ENCODE measurements at regions not wholly inside any gene's neighbourhood (a gene's known extent, or its start where the extent isn't known, plus 50 kb on each side); places are given as distances from the start of the nearest gene placed in this dataset.
A peak's percentile ranks its signal among the peaks of the same experiment; 100 is the strongest.

DNA sequence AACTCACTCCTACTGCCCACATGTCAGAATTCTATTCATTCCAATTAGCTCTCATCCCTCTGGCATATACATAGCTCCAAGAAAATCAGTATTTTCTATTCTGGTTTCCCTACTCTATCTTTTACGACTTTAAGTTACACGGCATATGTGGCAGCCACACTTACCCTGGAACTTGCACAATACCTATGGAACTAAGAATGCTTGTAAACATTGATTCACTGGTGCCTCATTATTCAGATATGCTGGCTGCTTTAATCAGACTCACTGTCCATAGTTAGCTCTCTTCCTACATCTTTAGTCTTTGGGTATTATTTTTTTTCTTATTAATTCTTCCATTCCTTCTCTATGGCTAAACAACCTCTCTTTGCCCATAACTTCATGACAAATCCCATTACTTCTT, 1519.9 kb upstream of the ACVR2A start:
- Histone ChIP-seq H3K36me3 (ENCODE audit: control insufficient read depth, insufficient read depth, low read length) (no peaks in the 10 kb centered on the region), H3K9ac (no peak overlapping the region), H3K79me2 (no peaks in the 10 kb centered on the region), H3K9me3 (ENCODE audit: control insufficient read depth, low read length) (no peaks in the 10 kb centered on the region), H3K4me2 (ENCODE audit: low read length) (no peak overlapping the region), H2AFZ (no peak overlapping the region), H3K27ac (no peak overlapping the region), H3K4me1 (no peaks in the 10 kb centered on the region), H3K27me3 (ENCODE audit: control insufficient read depth, insufficient read depth, low read length) (no peaks in the 10 kb centered on the region), H3K4me3 (ENCODE audit: low read depth, low read length) (no peak overlapping the region)
- TF ChIP-seq, protein P1, sequence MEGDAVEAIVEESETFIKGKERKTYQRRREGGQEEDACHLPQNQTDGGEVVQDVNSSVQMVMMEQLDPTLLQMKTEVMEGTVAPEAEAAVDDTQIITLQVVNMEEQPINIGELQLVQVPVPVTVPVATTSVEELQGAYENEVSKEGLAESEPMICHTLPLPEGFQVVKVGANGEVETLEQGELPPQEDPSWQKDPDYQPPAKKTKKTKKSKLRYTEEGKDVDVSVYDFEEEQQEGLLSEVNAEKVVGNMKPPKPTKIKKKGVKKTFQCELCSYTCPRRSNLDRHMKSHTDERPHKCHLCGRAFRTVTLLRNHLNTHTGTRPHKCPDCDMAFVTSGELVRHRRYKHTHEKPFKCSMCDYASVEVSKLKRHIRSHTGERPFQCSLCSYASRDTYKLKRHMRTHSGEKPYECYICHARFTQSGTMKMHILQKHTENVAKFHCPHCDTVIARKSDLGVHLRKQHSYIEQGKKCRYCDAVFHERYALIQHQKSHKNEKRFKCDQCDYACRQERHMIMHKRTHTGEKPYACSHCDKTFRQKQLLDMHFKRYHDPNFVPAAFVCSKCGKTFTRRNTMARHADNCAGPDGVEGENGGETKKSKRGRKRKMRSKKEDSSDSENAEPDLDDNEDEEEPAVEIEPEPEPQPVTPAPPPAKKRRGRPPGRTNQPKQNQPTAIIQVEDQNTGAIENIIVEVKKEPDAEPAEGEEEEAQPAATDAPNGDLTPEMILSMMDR (IDR thresholded peaks at IDR 0.05) = no peak

DNA sequence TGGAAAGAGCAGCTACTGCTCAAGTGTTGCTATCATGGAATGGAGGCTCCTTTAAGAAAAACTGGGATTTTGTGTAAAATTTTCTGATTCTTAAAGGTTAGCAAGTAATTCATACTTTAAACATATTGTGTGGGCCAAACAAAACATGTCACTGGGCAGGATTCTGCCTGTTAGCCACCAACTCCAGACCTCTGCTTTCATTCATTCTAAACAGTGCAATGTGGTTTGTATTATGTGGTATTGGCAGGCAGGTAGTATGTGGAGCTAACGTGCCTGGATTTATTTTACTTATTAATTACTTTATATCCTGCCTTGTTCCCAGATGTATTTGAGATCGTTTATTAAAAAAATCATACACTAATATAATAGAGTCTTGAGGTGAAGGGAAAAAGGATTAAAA, 1521.3 kb upstream of the ACVR2A start:
- Histone ChIP-seq H3K9ac (no peak overlapping the region), H3K4me3 (ENCODE audit: low read depth, low read length) (no peak overlapping the region), H3K27ac (no peak overlapping the region), H3K4me2 (ENCODE audit: low read length) (no peak overlapping the region), H3K9me3 (ENCODE audit: control insufficient read depth, low read length) (no peaks in the 10 kb centered on the region), H3K27me3 (ENCODE audit: control insufficient read depth, insufficient read depth, low read length) (no peaks in the 10 kb centered on the region), H3K36me3 (ENCODE audit: control insufficient read depth, insufficient read depth, low read length) (no peaks in the 10 kb centered on the region), H2AFZ (no peak overlapping the region), H3K79me2 (no peaks in the 10 kb centered on the region), H3K4me1 (no peaks in the 10 kb centered on the region)
- TF ChIP-seq, protein P1 (IDR thresholded peaks at IDR 0.05) = no peak

DNA sequence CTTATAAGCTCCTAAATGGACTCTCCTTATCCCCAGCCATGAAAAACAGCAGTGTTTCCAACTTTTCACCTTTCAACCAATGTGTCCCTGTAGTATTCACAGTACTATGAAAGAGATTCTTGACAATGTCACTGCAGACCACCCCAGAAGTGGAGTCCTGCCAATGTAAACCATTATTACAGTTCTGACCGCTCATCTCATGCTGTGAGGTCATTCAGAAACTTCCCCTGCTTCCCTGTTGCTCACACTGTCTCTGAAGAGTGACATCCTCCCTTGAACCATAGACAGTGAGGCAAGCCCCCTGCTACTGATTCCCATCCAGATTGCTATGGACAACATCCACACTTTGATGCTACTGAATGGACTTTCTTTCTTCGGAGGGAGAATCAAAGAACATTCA, 1523.7 kb upstream of the ACVR2A start:
- Histone ChIP-seq H3K36me3 (ENCODE audit: control insufficient read depth, insufficient read depth, low read length) (no peaks in the 10 kb centered on the region), H3K79me2 (no peaks in the 10 kb centered on the region), H3K9me3 (ENCODE audit: control insufficient read depth, low read length) (no peaks in the 10 kb centered on the region), H3K4me1 (no peaks in the 10 kb centered on the region), H3K4me3 (ENCODE audit: low read depth, low read length) (no peak overlapping the region), H3K4me2 (ENCODE audit: low read length) (no peak overlapping the region), H2AFZ (no peak overlapping the region), H3K27me3 (ENCODE audit: control insufficient read depth, insufficient read depth, low read length) (no peaks in the 10 kb centered on the region), H3K9ac (no peak overlapping the region), H3K27ac (no peak overlapping the region)
- TF ChIP-seq, protein P1 (IDR thresholded peaks at IDR 0.05) = no peak

DNA sequence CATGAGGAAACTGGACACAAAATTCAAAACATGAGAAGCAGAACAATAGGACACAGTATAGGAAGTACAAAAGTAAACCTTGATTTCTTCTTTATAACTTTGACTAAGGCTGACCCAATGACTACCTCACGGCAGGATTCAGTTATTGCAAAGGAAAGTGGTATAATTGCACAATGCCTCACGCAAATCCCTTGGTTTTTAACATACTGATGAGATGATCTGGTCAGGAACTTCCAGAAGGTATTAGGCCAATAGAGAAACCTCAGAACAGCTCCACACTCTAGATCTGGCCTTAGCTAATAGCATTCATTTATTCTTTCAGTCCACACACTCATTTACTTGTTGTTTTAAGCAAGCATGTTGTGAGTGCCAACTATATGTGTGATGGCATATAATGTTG, 1526.9 kb upstream of the ACVR2A start:
- H3K9ac ChIP-seq = no peak overlapping the region
- no peaks in the 10 kb centered on the region for H3K27me3 ChIP-seq (ENCODE audit: control insufficient read depth, insufficient read depth, low read length)
- H3K4me3 ChIP-seq (ENCODE audit: low read depth, low read length) = no peak overlapping the region
- H3K4me2 ChIP-seq (ENCODE audit: low read length) = no peak overlapping the region
- TF ChIP-seq, protein P1 (IDR thresholded peaks at IDR 0.05) = no peak
- no peaks in the 10 kb centered on the region for H3K79me2 ChIP-seq
- H3K9me3 ChIP-seq (ENCODE audit: control insufficient read depth, low read length) = no peaks in the 10 kb centered on the region
- H3K36me3 ChIP-seq (ENCODE audit: control insufficient read depth, insufficient read depth, low read length) = no peaks in the 10 kb centered on the region
- no peak overlapping the region for H2AFZ ChIP-seq
- H3K4me1 ChIP-seq = no peaks in the 10 kb centered on the region
- no peak overlapping the region for H3K27ac ChIP-seq

DNA sequence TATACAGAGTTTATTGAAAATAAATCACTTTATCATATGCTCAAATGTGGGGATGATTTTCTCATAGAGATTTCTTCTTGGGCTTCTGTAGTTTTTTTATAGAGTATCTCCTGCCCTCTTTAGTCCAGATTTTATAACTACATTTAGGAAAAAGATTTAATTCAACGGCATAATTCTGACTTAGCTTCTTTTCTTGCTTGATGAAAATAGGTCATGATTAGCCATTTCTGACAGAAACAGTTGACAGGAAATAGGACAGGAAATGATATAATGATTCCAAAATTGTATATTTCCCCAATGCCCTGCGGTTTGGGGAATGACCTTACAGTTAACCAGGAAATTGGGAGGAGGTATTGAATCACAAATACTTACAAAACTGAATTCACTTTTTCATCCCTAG, 1531.9 kb upstream of the ACVR2A start:
- no peak overlapping the region for H2AFZ ChIP-seq
- H3K4me3 ChIP-seq (ENCODE audit: low read depth, low read length) = no peak overlapping the region
- H3K27ac ChIP-seq = no peak overlapping the region

More for the DNA sequence above, 1531.9 kb upstream of the ACVR2A start:
- Histone ChIP-seq H3K9ac (no peak overlapping the region), H3K36me3 (ENCODE audit: control insufficient read depth, insufficient read depth, low read length) (no peaks in the 10 kb centered on the region), H3K79me2 (no peaks in the 10 kb centered on the region), H3K9me3 (ENCODE audit: control insufficient read depth, low read length) (no peaks in the 10 kb centered on the region), H3K4me1 (no peaks in the 10 kb centered on the region), H3K4me2 (ENCODE audit: low read length) (no peak overlapping the region), H3K27me3 (ENCODE audit: control insufficient read depth, insufficient read depth, low read length) (no peaks in the 10 kb centered on the region)
- TF ChIP-seq, protein P1 (IDR thresholded peaks at IDR 0.05) = peak; percentile 24

All from parathyroid adenoma (tissue), 2 donors.